Activated T-cell treated with anti-CD3 and anti-CD28 coated beads for 24 hours (primary cell): ENCODE measurements at regions not wholly inside any gene's neighbourhood (a gene's known extent, or its start where the extent isn't known, plus 50 kb on each side); places are given as distances from the start of the nearest gene placed in this dataset.

Experiments used
- DNase-seq: peaks from one replicate; pipeline ENCODE4 v3.0.0-alpha.2; 2020; ENCODE audit warnings: low read depth

GRCh38 chr1:201656311-201657032 lies 117.5 kb downstream of the NAV1 start:
- no peak for DNase-seq

GRCh38 chr1:201659572-201659971 lies 120.6 kb downstream of the NAV1 start:
- no peak for DNase-seq

- DNase-seq: no peak
Observed at GRCh38 chr1:201660931-201661822, 122.2 kb downstream of the NAV1 start.

- DNase-seq: no peak
Observed at GRCh38 chr1:201661823-201662359, 123.0 kb downstream of the NAV1 start.

GRCh38 chr1:201662646-201663045 lies 123.7 kb downstream of the NAV1 start:
- DNase-seq: no peak

- no peak for DNase-seq
Observed at GRCh38 chr1:201663491-201664113, 124.7 kb downstream of the NAV1 start.

GRCh38 chr1:201665036-201665435 lies 126.1 kb downstream of the NAV1 start:
- DNase-seq: no peak

- DNase-seq: no peak
Observed at GRCh38 chr1:201666102-201666501, 127.2 kb downstream of the NAV1 start.

- DNase-seq: no peak
Observed at GRCh38 chr1:201666645-201667044, 127.7 kb downstream of the NAV1 start.

- DNase-seq: no peak
Observed at GRCh38 chr1:201667479-201667878, 128.6 kb downstream of the NAV1 start.

GRCh38 chr1:201670517-201670916 lies 131.6 kb downstream of the NAV1 start:
- DNase-seq: no peak

GRCh38 chr1:201672685-201673084 lies 133.8 kb downstream of the NAV1 start:
- DNase-seq: no peak

GRCh38 chr1:201673093-201673492 lies 134.2 kb downstream of the NAV1 start:
- DNase-seq: no peak

- no peak for DNase-seq
Observed at GRCh38 chr1:201673915-201674314, 135.0 kb downstream of the NAV1 start.

- no peak for DNase-seq
Observed at GRCh38 chr1:201675143-201675542, 136.2 kb downstream of the NAV1 start.

- no peak for DNase-seq
Observed at GRCh38 chr1:201676197-201676596, 137.3 kb downstream of the NAV1 start.

- DNase-seq: no peak
Observed at GRCh38 chr1:201676641-201677040, 137.7 kb downstream of the NAV1 start.

- no peak for DNase-seq
Observed at GRCh38 chr1:201678264-201679101, 139.6 kb downstream of the NAV1 start.

- no peak for DNase-seq
Observed at GRCh38 chr1:201681375-201681774, 142.4 kb downstream of the NAV1 start.

GRCh38 chr1:201682964-201683363 lies 144.0 kb downstream of the NAV1 start:
- no peak for DNase-seq

- DNase-seq: no peak
Observed at GRCh38 chr1:201683397-201683796, 144.5 kb downstream of the NAV1 start.

GRCh38 chr1:201685485-201685884 lies 143.5 kb upstream of the IPO9 start:
- DNase-seq: no peak
